H9 (cell line): ENCODE measurements at regions not wholly inside any gene's neighbourhood (a gene's known extent, or its start where the extent isn't known, plus 50 kb on each side); places are given as distances from the start of the nearest gene placed in this dataset.

Source experiments
- DNase-seq: peaks from one replicate; pipeline ENCODE4 v3.0.0-alpha.2; 2017
- H2AFZ ChIP-seq: one replicate; pipeline ENCODE4 v1.6.1; 2013; ENCODE audit warnings: mild to moderate bottlenecking, low read length, control low read depth, moderate library complexity
- H2AK5ac ChIP-seq: 2 replicates; pipeline ENCODE4 v1.6.1; 2013; ENCODE audit warnings: low read length, control low read depth, mixed read lengths; ENCODE audit not compliant: insufficient read length
- H2BK120ac ChIP-seq: one replicate; pipeline ENCODE4 v1.6.1; 2013; ENCODE audit warnings: low read depth, mild to moderate bottlenecking, low read length, control low read depth, inconsistent platforms; ENCODE audit not compliant: poor library complexity, severe bottlenecking
- H2BK12ac ChIP-seq: 2 replicates; pipeline ENCODE4 v1.6.1; 2013; ENCODE audit warnings: low read length, control low read depth, mixed read lengths, low read depth; ENCODE audit not compliant: insufficient read length
- H2BK15ac ChIP-seq: 2 replicates; pipeline ENCODE4 v1.6.1; 2013; ENCODE audit warnings: low read depth, low read length, control low read depth
- H2BK20ac ChIP-seq: one replicate; pipeline ENCODE4 v1.6.1; 2013; ENCODE audit warnings: low read depth, mild to moderate bottlenecking, low read length, control low read depth, inconsistent platforms; ENCODE audit not compliant: poor library complexity, severe bottlenecking
- H2BK5ac ChIP-seq: 2 replicates; pipeline ENCODE4 v1.6.1; 2013; ENCODE audit warnings: low read length, control low read depth, mixed read lengths; ENCODE audit not compliant: insufficient read length
- H3K14ac ChIP-seq: 2 replicates; pipeline ENCODE4 v1.6.1; 2013; ENCODE audit warnings: low read length, control low read depth; ENCODE audit not compliant: insufficient read depth
- H3K18ac ChIP-seq: 2 replicates; pipeline ENCODE4 v1.6.1; 2013; ENCODE audit warnings: low read depth, mild to moderate bottlenecking, mixed read lengths, low read length, control low read depth; ENCODE audit not compliant: insufficient read length
- H3K23ac ChIP-seq: 2 replicates; pipeline ENCODE4 v1.6.1; 2013; ENCODE audit warnings: low read length, control low read depth, mixed read lengths, low read depth; ENCODE audit not compliant: insufficient read length
- H3K23me2 ChIP-seq: 2 replicates; pipeline ENCODE4 v1.6.1; 2013; ENCODE audit warnings: low read depth, mild to moderate bottlenecking, mixed read lengths, low read length, control low read depth; ENCODE audit not compliant: insufficient read length, poor library complexity, severe bottlenecking
- H3K27ac ChIP-seq: 2 replicates; pipeline ENCODE4 v1.5.1; 2013; ENCODE audit warnings: low read length, control low read depth, mixed read lengths, low read depth; ENCODE audit not compliant: insufficient read length
- H3K27me3 ChIP-seq: 2 replicates; pipeline ENCODE4 v1.6.1; 2013; ENCODE audit warnings: low read length, control low read depth, inconsistent platforms; ENCODE audit not compliant: insufficient read depth
- H3K4ac ChIP-seq: 2 replicates; pipeline ENCODE4 v1.6.1; 2013; ENCODE audit warnings: low read depth, mild to moderate bottlenecking, control low read depth, inconsistent platforms, low read length, moderate library complexity
- H3K4me1 ChIP-seq: 2 replicates; pipeline ENCODE4 v1.6.1; 2013; ENCODE audit warnings: low read length, control low read depth, inconsistent platforms; ENCODE audit not compliant: insufficient read depth
- H3K4me2 ChIP-seq: 2 replicates; pipeline ENCODE4 v1.6.1; 2013; ENCODE audit warnings: low read length, control low read depth, mixed read lengths; ENCODE audit not compliant: insufficient read length, insufficient read depth
- H3K56ac ChIP-seq: 2 replicates; pipeline ENCODE4 v1.6.1; 2013; ENCODE audit warnings: low read depth, mild to moderate bottlenecking, mixed read lengths, low read length, control low read depth; ENCODE audit not compliant: insufficient read length
- H3K79me1 ChIP-seq: 2 replicates; pipeline ENCODE4 v1.6.1; 2013; ENCODE audit warnings: low read depth, mild to moderate bottlenecking, moderate library complexity, low read length, control low read depth, inconsistent platforms; ENCODE audit not compliant: insufficient read depth, poor library complexity, severe bottlenecking
- H3K79me2 ChIP-seq: 2 replicates; pipeline ENCODE4 v1.6.1; 2013; ENCODE audit warnings: low read length, control low read depth, inconsistent platforms; ENCODE audit not compliant: insufficient read depth
- H3K9ac ChIP-seq: 2 replicates; pipeline ENCODE4 v1.6.1; 2013; ENCODE audit warnings: low read length, control low read depth, mixed read lengths; ENCODE audit not compliant: insufficient read length; ENCODE audit errors: extremely low read depth
- H3K9me3 ChIP-seq: one replicate; pipeline ENCODE4 v1.6.1; 2013; ENCODE audit warnings: low read depth, low read length, inconsistent platforms; ENCODE audit not compliant: control insufficient read depth
- H3T11ph ChIP-seq: one replicate; pipeline ENCODE4 v1.6.1; 2013; ENCODE audit warnings: mild to moderate bottlenecking, low read length, control low read depth, inconsistent platforms
- H4K20me1 ChIP-seq: one replicate; pipeline ENCODE4 v1.6.1; 2013; ENCODE audit not compliant: control insufficient read depth, insufficient read length, insufficient read depth
- H4K5ac ChIP-seq: 2 replicates; pipeline ENCODE4 v1.6.1; 2013; ENCODE audit warnings: low read depth, mild to moderate bottlenecking, mixed read lengths, low read length, control low read depth; ENCODE audit not compliant: insufficient read length
- H4K8ac ChIP-seq: replicated peaks from 2 replicates; pipeline ENCODE4 v1.6.1; 2013; ENCODE audit warnings: low read length, control low read depth, mixed read lengths, low read depth; ENCODE audit not compliant: insufficient read length
- H4K91ac ChIP-seq: 2 replicates; pipeline ENCODE4 v1.6.1; 2013; ENCODE audit warnings: low read depth, mild to moderate bottlenecking, moderate library complexity, mixed read lengths, low read length, control low read depth; ENCODE audit not compliant: insufficient read length
- H3K27ac Mint-ChIP-seq, 3 experiments: 2 replicates in 2 of 3; 3 replicates in 1 of 3; pipeline ENCODE4 v1.8.0; 2020 to 2021; ENCODE audit warnings: mixed read lengths in 3 of 3, mild to moderate bottlenecking in 1 of 3, moderate library complexity in 1 of 3
- H3K27me3 Mint-ChIP-seq: 2 replicates; pipeline ENCODE4 v1.8.0; 2021; ENCODE audit warnings: low read depth, mild to moderate bottlenecking, moderate library complexity, mixed read lengths
- H3K36me3 Mint-ChIP-seq, 3 experiments: 2 replicates in 2 of 3; 3 replicates in 1 of 3; pipeline ENCODE4 v1.8.0; 2020 to 2021; ENCODE audit warnings: low read depth in 3 of 3, mixed read lengths in 3 of 3; ENCODE audit not compliant: insufficient read depth in 1 of 3
- H3K4me1 Mint-ChIP-seq, 2 experiments: 2 replicates each; pipeline ENCODE4 v1.8.0; 2020; ENCODE audit warnings: mixed read lengths in 2 of 2
- H3K4me3 Mint-ChIP-seq, 2 experiments: 2 replicates in 1 of 2; 3 replicates in 1 of 2; pipeline ENCODE4 v1.8.0; 2020 to 2021; ENCODE audit warnings: mild to moderate bottlenecking in 2 of 2, mixed read lengths in 2 of 2, moderate library complexity in 1 of 2
- H3K9me3 Mint-ChIP-seq, 2 experiments: 2 replicates in 1 of 2; 3 replicates in 1 of 2; pipeline ENCODE4 v1.8.0; 2020; ENCODE audit warnings: mild to moderate bottlenecking in 2 of 2, mixed read lengths in 2 of 2, moderate library complexity in 1 of 2
- CTCF ChIP-seq: fragments of 200-600 bp; sonication (generic); conservative IDR thresholded peaks from 3 replicates; pipeline ENCODE4 v1.8.0; 2021; ENCODE audit warnings: antibody characterized with exemption, mild to moderate bottlenecking

GRCh38 chr5:73997960-73998359, 372.0 kb downstream of the ARHGEF28 start:
- Histone ChIP-seq H3K14ac (no peak overlapping the region), H3K23ac (no peak overlapping the region), H4K8ac (no peak overlapping the region), H4K20me1 (no peaks in the 10 kb centered on the region), H3K79me1 (no peaks in the 10 kb centered on the region), H2BK5ac (no peak overlapping the region), H3K56ac (no peak overlapping the region), H2BK12ac (no peak overlapping the region), H3K9me3 (no peaks in the 10 kb centered on the region), H3K27me3 (no peaks in the 10 kb centered on the region), H4K91ac (no peak overlapping the region), H3K4me2 (no peak overlapping the region), H2AK5ac (no peak overlapping the region), H3K23me2 (no peaks in the 10 kb centered on the region), H3K79me2 (no peaks in the 10 kb centered on the region), H2BK20ac (no peak overlapping the region), H3K9ac (no peak overlapping the region), H3K4ac (no peak overlapping the region), H3K18ac (no peak overlapping the region), H4K5ac (no peak overlapping the region), H2BK120ac (no peak overlapping the region), H3K4me1 (no peaks in the 10 kb centered on the region), H3T11ph (no peak overlapping the region), H3K27ac (no peak overlapping the region), H2AFZ (no peak overlapping the region), H2BK15ac (no peak overlapping the region)
- Mint-ChIP-seq H3K9me3 (no peaks in the 10 kb centered on the region), H3K27ac (no peak overlapping the region), H3K4me1 (peaks cover 24 to 31% of the 10 kb centered on the region in 2 experiments), H3K36me3 (peaks cover 0 to 3% (median 0%) of the 10 kb centered on the region in 3 experiments; a peak in 2 of 7 replicates), H3K4me3 (no peak overlapping the region), H3K27me3 (no peaks in the 10 kb centered on the region)
- TF ChIP-seq CTCF: no peak
- DNase-seq: no peak
